NCI-H510A (cell line): ENCODE measurements at regions not wholly inside any gene's neighbourhood (a gene's known extent, or its start where the extent isn't known, plus 50 kb on each side); places are given as distances from the start of the nearest gene placed in this dataset.

Experiments used
- DNase-seq: peaks from one replicate; lab custom pipeline; 2025; lab: John Stamatoyannopoulos, UW

DNA sequence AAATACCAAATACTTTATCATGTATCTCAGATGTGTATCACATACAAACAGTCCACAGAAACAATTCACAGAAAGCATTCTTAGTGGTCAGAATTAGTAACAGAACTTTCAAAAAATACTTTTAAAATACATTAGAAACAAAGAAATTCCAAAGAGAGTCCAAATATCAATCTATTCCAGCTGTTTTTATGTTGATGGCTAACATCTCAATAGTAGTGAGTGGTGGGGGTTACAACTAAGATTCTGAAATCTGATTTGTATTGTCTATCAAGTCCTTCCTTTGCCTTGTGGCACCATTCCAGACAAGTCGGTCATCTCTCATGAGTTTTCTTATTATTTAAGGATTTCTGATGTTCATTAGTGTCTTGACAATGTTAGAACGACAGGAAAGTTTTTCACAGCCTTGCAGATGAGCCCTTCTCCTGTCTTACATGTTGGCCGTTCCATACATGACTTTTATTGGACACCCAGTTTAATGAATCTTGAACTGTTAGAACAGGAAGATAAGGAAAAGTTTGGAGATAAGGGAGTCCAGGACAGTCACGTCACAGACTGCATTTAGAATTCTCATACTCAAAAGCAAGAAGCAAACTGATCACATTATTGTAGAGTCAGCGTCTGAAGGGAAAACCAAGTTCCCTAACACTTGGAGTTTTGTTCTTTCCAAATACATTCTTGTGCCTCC, 410.3 kb downstream of the PID1 start:
- no peak for DNase-seq

DNA sequence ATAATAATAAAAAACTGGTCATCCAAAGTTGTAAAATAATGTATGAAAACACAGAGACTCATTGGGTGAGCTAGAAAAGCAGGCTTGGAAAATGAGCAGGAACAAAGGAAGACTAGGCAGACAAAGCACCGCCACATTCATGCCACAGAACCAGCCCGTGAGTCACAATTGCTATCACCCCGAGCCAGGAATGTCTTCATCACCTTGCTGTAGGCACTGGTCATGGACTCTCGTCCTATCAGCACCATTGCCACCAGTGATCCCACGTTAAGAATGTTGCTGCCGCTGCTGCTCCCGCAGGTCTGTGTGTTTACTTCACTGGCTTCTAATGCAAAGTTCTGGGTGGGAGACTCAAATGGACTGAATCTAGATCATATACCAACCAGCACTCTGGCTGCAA, 417.9 kb downstream of the PID1 start:
- no peak for DNase-seq

DNA sequence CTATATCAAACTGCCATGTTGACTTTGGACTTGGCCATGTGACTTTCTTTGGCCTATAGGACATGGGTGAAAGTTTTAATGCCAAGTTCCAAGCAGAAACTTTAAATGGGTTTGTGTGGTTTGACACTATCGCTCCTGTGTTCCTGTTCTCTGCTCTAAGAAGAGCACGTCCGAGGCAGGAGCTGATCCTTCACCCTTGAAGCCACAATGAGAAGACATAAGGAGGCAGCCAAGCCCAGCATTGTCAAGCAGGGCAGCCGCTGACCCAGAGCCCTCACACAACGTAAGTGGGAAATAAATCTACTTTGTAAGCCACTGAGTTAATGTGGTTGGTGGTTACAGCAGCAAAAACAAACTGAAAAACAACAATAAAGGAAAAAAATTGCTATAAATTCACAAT, 422.4 kb downstream of the PID1 start:
- no peak for DNase-seq

DNA sequence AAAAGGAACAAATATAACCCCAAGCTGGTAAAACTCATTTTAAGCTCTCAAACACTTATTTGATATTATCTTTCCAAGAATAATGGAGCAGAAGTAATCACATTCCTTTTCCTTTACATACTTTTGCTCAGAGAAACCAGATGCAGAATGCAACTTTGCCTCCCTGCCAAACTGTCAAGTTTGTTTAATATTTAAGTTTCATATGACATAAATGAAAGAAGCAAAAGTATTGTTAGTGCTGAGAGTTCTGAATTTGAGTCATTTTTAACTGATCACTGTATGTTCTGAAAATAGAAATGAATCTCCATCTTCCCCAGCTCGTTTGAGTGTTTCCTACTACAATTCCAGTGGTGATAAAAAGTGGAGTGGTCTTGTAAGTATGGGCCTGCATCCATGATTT, 423.4 kb downstream of the PID1 start:
- DNase-seq, result no peak

DNA sequence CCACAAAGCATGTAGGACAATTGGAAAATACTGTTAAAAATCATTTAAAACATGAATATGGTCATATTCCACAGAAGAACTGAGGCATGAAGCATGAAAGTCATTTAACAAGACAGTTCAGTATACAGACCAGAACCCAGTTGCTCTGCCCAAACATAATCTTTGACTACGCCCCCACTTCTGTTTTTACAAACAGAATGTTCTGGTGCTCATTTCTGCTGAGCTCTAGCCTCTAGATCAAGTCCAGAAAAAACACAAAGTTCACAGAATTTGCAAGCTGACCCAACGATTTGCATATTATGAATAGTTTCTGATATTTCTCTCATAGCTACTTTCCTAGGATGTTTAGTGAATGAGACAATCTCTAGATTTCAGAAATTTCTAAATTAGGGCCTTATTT, 424.9 kb downstream of the PID1 start:
- no peak for DNase-seq

DNA sequence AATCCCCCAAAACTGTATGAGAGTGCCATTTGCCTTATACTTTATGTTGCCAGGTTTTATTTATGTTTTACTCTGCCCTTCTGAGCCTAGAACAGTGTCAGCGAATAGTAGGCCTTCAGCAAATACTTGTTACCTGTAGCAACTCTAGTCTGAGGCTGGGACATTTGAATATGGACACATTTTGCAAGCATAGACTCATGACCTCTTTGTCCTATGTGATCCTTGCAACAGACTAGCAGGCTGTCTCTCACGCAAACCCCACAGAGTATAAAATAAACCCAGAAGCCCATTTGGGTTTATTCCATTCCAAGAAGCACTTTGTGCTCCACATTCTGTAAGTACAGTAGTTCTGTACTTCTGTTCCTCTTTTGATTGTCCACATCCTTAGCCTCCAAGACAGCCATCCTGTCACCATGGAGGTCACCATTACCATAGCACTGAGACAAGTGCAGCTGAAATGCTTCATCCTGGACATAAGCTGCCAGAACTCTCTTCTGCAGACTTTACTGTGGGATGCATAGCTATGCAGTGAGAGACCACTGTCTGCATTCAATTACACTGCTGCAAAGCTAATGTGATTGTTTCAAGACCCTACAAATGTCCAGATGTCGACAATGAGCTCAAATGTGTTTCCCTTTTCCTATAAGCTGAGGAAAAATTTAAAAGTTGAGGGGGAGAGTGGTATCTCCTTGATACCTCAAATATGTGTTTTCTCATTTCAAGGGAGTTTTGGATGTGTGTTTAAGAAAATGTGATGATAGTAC, 425.7 kb downstream of the PID1 start:
- DNase-seq, result no peak

DNA sequence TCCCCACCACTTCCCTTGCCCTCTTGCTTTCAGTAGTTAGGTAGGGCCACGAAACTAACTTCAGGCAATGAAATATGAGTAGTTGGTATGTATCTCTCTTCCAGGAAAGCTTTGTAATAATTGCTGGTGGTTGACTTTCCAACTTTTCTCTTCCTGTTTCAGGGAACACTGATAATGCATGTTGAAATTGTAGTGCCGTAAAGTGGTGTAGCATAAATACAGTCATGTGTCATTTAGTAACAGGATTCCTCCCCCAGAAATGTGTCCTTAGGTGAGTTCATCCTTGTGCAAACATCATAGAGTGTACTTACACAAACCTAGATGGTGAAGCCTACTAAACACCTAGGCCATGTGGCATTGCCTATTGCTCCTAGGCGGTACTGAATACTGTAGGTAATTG, 429.2 kb downstream of the PID1 start:
- DNase-seq, result peak; percentile 81

DNA sequence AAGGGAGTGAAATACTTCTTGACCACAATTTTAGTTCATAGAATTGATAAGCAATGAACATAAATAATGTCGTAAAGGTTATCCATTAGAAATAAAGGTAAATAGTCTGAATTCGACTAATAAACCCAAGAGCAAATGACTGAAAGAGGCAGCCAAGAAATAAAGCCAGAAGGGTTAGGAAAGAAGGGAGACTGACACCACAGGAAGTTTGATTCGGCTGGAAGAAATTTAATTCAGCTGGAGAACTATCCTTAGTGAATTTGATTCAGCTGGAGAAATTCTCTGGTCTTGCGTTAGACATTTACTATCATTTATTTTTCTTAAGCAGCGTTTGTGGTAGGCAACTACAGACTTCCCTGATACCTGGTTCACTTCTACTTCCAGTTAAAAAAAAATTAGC, 429.6 kb downstream of the PID1 start:
- no peak for DNase-seq

DNA sequence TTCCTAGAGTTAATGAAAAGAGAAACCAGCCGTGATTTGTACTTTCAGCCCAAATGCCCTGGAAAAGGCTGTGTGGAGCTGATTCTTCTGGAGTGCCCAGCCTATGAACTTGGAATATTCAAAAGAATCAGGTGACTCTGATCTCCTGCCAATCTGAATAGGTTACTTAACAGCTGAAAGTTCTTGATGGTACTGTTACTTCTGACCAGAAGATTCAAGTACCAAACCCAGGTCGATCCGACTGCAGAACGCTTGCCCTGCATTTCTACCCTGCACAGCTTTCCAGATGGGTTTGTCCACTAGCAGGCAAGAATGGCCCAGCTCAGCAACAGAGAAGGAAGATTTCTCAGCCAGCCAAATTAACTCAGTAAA, 430.4 kb downstream of the PID1 start:
- DNase-seq, result no peak

DNA sequence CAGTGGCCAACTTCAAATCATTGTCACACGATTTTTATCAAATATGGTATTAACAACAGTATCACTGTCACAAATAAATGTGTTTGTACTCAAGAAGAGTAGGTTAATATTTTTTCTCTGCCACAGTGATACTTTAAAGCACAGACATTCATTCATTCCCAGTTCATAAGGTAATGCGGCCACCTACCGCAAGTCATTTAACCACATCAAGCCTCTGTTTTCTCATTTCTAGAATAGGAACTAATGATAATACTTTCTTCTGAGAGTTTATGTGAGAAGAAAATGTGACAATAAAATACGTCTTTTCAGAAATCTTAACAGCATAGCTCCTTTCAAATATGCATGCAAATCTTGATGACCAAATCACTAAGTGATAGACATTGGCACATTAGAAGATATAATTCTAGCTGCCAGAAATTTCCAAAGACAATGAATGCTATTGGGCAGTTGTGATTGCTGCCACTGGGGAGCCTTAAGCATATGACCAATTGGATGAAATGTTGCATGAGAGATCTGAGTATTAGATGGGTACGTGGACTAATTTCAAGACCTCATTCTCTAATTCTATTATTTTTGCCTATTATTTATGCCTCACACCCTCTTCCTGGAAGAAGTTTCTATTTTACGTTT, 430.9 kb downstream of the PID1 start:
- no peak for DNase-seq

DNA sequence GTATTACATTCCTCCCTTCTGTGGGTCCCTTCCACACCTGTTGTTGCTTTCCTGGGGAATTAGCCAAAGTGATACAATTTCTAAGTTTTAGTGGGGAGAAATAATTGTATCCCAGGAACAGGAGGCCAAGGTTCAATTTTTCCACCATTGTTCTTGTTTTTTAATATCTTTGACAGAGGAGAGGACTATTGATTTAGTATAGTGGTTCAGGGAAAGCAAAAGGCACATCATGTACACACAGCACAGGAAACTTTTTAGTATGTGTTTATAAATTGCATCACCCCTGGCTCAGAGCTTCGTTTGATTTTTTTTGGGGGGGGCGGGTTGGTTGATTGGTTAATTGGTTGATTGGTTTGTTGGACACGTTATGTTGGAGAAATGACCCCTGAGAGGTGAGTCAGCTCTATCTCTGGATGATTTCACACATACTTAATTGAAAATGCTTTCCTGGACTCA, 431.6 kb downstream of the PID1 start:
- no peak for DNase-seq

DNA sequence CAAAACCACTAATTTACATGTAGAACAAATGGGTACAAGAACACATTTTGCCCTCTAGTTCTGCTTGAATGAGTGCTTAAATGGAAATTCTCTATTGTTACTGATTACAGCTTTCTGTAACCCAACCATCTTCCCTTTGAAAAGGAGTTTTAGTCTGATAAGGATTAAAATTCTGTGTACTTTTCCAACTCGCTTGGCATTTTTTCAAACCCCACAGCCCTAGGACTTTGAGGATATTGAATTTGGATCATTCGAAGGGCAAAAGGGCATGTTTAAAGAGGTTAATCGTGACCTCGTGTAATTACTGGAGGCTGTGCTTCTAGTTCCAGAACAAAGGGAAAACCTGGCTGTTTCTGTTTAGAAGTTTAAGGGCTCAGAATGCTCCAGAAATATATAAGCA, 432.3 kb downstream of the PID1 start:
- DNase-seq, result no peak

DNA sequence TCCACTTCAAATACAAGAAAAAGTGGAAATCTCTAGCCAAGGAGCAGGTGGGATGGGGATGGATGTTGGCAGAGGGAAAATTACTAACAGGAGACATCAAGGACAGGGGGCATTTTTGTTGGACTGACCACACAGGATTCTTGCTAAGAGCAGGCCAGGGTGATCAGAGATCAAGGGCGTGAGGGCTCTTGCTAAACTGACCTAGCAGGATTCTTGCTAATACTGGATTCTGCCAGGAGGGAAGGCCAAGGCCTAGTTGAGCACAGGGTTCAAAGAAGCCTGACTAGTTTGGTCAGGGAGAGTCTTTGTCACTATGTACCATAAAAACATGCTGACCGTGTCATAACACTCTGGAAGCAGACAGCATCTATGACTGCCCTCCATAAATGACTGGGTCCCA, 442.7 kb downstream of the PID1 start:
- no peak for DNase-seq

DNA sequence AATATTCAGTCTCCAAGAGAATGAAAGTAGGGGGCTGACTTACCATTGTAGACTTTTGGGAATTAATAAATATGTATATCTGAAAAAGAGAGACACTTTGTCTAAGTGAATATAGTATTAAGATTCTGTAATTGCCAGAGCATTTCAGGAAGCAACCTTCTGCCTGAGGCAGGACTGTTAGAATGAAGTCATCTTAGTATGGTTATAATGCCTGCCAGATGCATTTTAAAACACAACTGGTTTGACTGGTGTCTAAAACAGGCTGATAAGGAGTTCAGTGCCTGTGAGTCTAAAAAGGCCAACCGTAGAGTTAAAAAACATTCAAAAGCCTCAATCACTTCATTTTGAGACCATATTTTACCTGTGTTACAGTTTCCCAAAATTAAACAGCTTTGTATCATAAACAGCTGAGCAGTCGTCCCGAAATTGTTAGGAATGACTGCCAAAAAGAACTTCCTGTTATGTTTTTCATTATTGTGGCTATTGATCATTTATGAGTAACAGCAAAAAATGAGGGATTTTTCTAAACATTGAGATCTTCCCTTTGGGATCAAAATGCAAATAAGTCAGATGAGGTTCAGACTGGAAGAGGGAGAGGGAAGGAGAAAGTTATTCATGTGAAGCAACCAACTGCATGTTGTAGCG, 443.9 kb downstream of the PID1 start:
- no peak for DNase-seq

DNA sequence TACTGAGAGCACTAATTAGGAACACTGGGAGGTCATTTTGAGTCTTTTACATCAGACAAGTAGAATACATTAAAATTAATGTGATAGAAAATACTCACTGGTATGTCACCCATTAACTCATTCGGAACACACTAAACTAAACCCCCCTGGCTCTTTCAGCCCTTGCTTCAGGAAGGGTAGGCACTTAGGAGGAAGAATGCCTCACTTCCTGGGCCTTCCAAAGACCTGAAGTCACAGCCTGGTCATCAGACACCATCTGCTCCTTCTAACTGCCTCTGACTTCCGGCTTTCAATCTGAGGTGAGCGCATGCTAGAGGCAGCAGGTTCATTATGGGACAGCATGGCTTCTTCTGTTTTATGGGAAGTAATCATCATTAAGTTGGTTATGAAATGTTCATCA, 451.4 kb downstream of the PID1 start:
- no peak for DNase-seq

DNA sequence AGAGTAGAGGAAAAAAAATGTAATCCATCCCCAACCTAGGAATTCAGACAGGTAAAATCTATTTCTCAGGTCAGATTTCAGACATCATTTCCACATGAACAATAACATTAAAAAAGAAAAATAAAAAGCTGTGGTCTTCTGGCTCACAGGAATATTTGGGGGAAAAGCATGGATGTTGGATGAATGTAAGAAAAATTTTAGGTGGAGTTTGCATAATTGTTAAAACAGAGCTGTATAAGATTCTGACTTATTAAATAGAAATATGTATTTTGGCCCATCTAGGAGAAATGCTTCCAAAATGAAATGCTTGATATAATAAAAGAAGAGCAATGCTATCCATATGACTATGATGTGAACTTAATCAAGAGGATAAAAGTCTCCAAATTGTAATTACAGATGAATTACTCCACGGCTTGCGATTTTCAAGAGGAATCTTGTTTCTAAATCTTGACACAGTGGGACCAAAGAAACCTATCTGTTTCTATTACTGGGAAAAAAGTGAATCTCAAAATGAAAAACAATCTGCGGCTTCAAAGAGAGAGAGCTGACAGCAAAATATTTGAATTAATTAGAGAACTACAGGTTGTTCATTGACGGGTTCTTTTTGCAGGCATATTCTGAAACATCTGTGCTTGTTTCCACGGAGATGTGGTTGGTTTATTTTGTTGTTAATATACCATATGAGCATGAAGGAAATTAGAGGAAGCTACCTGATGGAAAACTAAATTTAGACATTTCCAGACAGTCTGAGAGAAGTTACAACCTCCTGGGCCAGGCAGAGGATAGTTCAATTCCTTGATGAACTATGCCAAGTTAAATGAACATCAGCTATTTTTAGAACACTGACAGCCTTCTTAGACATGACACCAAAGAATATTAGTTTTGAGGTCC, 468.7 kb downstream of the PID1 start:
- no peak for DNase-seq

DNA sequence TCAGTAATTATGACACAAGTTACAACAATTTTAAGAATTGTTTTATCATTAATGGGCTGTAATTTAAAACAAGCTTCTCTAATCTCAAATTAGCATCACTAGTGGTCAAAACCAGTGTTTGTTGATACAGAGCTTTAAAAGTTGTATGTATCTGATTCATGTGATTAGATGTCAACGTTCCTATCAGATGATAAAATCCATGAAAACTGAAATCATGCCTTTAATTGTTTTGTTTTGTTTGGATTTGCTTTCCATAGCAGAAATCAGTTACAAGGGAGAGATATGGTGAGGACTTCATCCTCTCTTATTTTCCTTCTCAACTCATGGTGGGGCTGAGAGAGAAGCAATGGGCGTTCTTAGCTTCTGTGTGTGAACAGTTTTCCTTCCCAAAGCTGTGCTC, 469.6 kb downstream of the PID1 start:
- no peak for DNase-seq

DNA sequence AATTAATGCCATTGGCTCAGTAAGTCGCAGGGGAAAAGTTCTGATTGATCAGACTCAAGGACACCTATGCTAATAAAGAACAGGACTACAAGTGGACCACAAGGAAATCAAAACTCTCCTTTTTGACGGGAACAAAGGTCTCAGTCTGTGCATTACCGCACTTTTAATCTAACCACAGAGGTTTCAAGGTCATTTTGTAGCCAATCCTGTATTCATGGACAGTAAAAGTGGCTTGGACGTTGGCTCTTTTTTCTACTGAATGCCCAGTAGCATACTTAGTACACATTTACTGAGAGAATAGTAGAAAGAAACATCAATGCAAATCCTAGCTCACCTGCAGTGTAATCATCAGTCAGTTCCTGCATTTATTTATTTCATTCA, 471.9 kb downstream of the PID1 start:
- no peak for DNase-seq

DNA sequence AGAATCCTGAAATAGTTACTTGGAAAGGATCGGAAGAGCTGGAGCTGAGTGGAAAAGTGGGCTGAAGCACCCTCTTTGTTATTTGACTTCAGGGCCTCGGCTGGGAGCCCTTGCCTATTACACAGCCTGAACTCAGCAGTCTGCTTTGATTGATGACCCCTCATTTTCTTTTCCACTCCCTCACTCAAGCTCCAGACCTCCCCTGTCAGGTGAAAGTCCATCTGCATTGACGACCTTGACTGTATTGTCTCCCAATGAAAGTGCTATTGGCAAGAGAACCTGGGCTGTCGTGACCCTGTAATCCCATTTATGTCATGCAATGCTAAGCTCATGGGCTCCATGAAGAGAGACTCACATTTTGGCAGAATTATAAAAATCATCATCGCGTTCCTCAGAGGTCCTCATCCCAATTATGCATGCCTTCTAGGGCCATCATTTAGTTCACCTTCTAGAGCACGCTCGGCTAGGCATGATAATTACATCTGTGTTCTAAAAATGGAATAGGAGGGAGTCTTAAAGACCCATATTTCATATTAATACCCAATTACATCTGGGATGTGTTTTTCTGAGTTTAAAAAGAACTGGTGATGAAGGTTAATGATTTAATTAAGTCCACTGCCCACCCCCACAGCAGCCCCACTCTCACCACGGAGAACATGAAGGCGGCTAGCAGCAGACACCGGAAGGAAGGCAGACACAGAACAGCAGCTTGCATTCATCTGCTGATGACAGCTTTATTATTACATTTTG, 472.5 kb downstream of the PID1 start:
- DNase-seq, result no peak

DNA sequence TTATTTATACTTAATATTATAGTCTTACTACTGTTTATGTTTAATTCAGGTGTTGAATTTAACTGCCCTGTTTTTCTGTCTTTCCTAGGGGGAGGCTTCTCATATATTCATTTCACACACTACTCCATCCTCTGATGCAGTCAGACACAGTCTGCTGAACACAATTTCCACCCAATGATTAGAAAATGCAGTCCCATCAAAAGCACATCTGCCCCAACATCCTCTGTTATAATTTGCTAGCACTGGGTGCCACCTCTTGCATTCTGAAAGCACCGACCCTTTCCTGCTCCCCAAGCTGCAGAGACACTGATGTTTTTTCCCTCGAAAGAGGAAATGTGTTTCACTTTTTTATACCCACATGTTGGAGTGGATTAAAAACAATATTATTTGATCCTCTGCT, 474.7 kb downstream of the PID1 start:
- no peak for DNase-seq

DNA sequence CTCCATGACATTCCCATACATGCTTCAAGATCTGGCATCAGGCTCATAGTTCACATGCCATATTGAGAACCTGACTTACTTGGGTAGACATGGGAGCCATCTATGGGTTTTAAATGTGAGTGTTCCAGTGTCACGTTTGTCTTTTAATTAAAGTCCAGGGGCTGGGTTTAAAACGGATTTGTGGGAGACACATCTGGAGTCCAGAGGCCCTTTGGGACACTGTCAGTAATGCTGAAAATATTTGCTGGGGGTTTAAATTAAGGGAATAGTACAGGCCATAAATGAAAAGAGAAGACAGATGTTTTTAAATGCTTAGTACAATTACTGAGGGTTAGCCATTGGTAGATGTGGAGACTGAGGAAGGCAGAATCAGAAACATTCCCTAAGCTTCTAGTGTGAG, 478.0 kb downstream of the PID1 start:
- no peak for DNase-seq
